ENCODE measurements at regions not wholly inside any gene's neighbourhood (a gene's known extent, or its start where the extent isn't known, plus 50 kb on each side); places are given as distances from the start of the nearest gene placed in this dataset.

DNA sequence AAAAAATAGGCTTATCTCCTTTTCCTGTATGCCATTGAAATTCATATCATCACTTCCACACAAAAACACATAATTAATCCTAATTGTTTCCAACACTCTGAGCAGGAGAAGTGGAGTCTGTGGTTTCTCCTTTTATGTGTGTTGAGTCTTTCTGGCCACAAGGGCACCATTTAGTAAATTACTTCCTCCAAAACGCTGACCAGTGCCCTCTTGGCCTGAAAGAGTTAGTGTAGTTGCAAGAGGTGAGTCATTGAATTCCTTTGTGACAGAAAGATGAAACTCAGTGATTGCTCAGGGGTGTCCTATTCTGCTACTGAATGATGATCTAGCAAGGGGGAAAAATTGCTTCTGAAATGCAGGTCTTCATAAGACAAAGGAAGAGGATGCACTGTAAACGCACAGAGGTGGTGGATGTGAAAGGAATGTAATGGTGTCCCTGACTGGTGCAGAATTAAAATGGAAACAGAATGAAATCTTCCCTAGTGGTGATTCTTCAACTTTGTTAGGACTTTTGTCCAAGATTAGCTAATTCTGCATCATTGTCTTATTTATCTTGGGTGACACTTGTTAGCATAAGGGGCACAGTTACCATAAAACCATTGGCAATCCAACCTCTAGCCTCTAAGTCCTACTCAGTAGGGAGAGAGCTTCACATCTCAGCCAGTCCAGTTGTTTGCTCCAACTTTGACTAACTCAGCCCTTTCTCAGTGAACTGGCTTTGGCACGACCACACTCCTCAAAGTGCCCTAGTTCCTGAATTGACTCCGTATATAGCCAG is 208.4 kb upstream of the NANOGP8 start:
- H2AK9ac ChIP-seq (replicated peaks; ENCODE audit: low read depth, low read length, poor library complexity) = no peak overlapping the region
- TF ChIP-seq RCOR1 (IDR thresholded peaks at IDR 0.05; ENCODE audit: insufficient replicate concordance, low read length) = no peak
- no peak for TF ChIP-seq POLR2A (IDR thresholded peaks at IDR 0.05; ENCODE audit: low read depth, low read length)
- TF ChIP-seq, protein P1, sequence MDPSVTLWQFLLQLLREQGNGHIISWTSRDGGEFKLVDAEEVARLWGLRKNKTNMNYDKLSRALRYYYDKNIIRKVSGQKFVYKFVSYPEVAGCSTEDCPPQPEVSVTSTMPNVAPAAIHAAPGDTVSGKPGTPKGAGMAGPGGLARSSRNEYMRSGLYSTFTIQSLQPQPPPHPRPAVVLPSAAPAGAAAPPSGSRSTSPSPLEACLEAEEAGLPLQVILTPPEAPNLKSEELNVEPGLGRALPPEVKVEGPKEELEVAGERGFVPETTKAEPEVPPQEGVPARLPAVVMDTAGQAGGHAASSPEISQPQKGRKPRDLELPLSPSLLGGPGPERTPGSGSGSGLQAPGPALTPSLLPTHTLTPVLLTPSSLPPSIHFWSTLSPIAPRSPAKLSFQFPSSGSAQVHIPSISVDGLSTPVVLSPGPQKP (IDR thresholded peaks at IDR 0.05; ENCODE audit: borderline replicate concordance, low read depth, low read length) = no peak
- no peak for TF ChIP-seq BHLHE40 (IDR thresholded peaks at IDR 0.05; ENCODE audit: low read depth, low read length)
- TF ChIP-seq MAZ (IDR thresholded peaks at IDR 0.05; ENCODE audit: borderline replicate concordance, low read depth, low read length) = no peak
- TF ChIP-seq RFX5 (IDR thresholded peaks at IDR 0.05; ENCODE audit: low read depth, low read length) = no peak
- TF ChIP-seq, protein P2, sequence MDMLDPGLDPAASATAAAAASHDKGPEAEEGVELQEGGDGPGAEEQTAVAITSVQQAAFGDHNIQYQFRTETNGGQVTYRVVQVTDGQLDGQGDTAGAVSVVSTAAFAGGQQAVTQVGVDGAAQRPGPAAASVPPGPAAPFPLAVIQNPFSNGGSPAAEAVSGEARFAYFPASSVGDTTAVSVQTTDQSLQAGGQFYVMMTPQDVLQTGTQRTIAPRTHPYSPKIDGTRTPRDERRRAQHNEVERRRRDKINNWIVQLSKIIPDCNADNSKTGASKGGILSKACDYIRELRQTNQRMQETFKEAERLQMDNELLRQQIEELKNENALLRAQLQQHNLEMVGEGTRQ (IDR thresholded peaks at IDR 0.05; ENCODE audit: low read depth, low read length) = no peak
- no peak for TF ChIP-seq MAFK (IDR thresholded peaks at IDR 0.05; ENCODE audit: low read depth, low read length)
- peak; percentile 31; the same call in 1 of the 2 replicates for TF ChIP-seq NFE2L2 (IDR thresholded peaks at IDR 0.05; ENCODE audit: low read depth, low read length)
- TF ChIP-seq CHD1 (IDR thresholded peaks at IDR 0.05; ENCODE audit: low read depth, low read length) = no peak
- TF ChIP-seq CEBPB (IDR thresholded peaks at IDR 0.05; ENCODE audit: low read depth, low read length) = peak; percentile 43; the same call in 1 of the 2 replicates
- no peak for TF ChIP-seq MXI1 (IDR thresholded peaks at IDR 0.05; ENCODE audit: borderline replicate concordance, low read depth, low read length)
- peak; percentile 24 for TF ChIP-seq SMC3 (IDR thresholded peaks at IDR 0.05; ENCODE audit: low read depth, low read length)
- TF ChIP-seq RAD21 (IDR thresholded peaks at IDR 0.05; ENCODE audit: low read length) = peak; percentile 45
- peak; percentile 66 for TF ChIP-seq FOS (IDR thresholded peaks at IDR 0.05; ENCODE audit: low read depth, low read length)

More for the DNA sequence above, 208.4 kb upstream of the NANOGP8 start:
- Histone ChIP-seq H2AFZ (replicated peaks; ENCODE audit: low read length, poor library complexity) (no peak overlapping the region), H3K9me3 (ENCODE audit: control insufficient read depth, insufficient read depth, low read length) (peaks cover 3% of the 10 kb centered on the region; the same call in 1 of the 2 replicates), H3K9me1 (ENCODE audit: insufficient read depth, low read length) (0 out of 2 replicates have a peak, but pooled peaks cover 4% of the 10 kb centered on the region), H3K36me3 (ENCODE audit: control insufficient read depth, insufficient read depth, low read length) (no peaks in the 10 kb centered on the region), H3K4me3 (ENCODE audit: insufficient read depth, low read depth, low read length) (no peak overlapping the region), H2BK15ac (ENCODE audit: low read depth, low read length) (no peak overlapping the region), H2BK5ac (ENCODE audit: low read depth, low read length, poor library complexity, severe bottlenecking) (peak overlapping the region; percentile 42), H3K27me3 (ENCODE audit: control insufficient read depth, insufficient read depth, low read length) (no peaks in the 10 kb centered on the region), H3K56ac (ENCODE audit: extremely low read depth, insufficient read depth, low read length) (no peak overlapping the region), H3K4me1 (ENCODE audit: control insufficient read depth, insufficient read depth, low read length) (peaks cover 6% of the 10 kb centered on the region), H3K9ac (ENCODE audit: low read depth, low read length) (no peak overlapping the region), H3K4ac (ENCODE audit: low read depth, low read length) (peak overlapping the region; percentile 11), H3K4me2 (ENCODE audit: low read depth, low read length) (peak overlapping the region; percentile 16; the same call in 1 of the 2 replicates), H4K8ac (ENCODE audit: low read depth in 2 of 2, low read length in 2 of 2) (no peak overlapping the region), H2BK120ac (ENCODE audit: low read depth, low read length) (peak overlapping the region; percentile 5), H3K18ac (ENCODE audit: low read depth, low read length) (peak overlapping the region; percentile 11; the same call in 1 of the 2 replicates), H3K14ac (replicated peaks; ENCODE audit: low read depth, low read length) (peak overlapping the region; percentile 13; the same call in 1 of the 2 replicates), H4K91ac (ENCODE audit: insufficient read depth, low read depth, low read length) (no peak overlapping the region), H2AK5ac (ENCODE audit: low read depth, low read length) (0 out of 2 replicates have a peak overlapping the region, but pooled peaks have one; percentile 18), H3K79me1 (ENCODE audit: low read depth in 1 of 2, low read length in 2 of 2) (no peaks in the 10 kb centered on the region), H3K23ac (ENCODE audit: low read depth, low read length) (no peak overlapping the region), H3K27ac (ENCODE audit: insufficient read depth, low read length) (no peak overlapping the region), H4K20me1 (ENCODE audit: insufficient read depth, low read length) (no peaks in the 10 kb centered on the region; the same call in 1 of the 2 replicates), H2BK20ac (ENCODE audit: low read depth, low read length) (peak overlapping the region; percentile 65; the same call in 1 of the 2 replicates), H4K5ac (ENCODE audit: low read depth, low read length) (no peak overlapping the region)
- in situ Hi-C loops (cut with MboI; ENCODE audit: low sequenced_read_pairs) (loop anchor here (5.0 to 25.0 kb wide), 2 partner anchors 154 to 1844 kb away; no protein-coding TSS in a partner anchor), dilution Hi-C loops (cut with HindIII; ENCODE audit: low sequenced_read_pairs, unreplicated experiment) (no loop called here), intact Hi-C loops (cut with micrococcal nuclease) (loop anchor here (1.0 to 10.0 kb wide), 2 partner anchors 151 to 669 kb away; no protein-coding TSS in a partner anchor)
- no CpG with 5 or more reads among the region's 4 CpGs for WGBS, 2 experiments (ENCODE audit: extremely low coverage in 2 of 2, insufficient read length in 1 of 2)
- ChIA-PET POLR2A (ENCODE audit: unreplicated experiment) (no interaction called here), CTCF (interaction anchor here (1.0 to 8.6 kb wide), 5 partner anchors 9 to 153 kb away, joined by 3 to 70 read pairs (median 5); no protein-coding TSS in a partner anchor)
- DNase-seq (peak; percentile 71), ATAC-seq (ENCODE audit: low read depth) (peak; percentile 83)
- no TSS peak for BruUV-seq (replicated peaks)
